ENCODE measurements at regions not wholly inside any gene's neighbourhood (a gene's known extent, or its start where the extent isn't known, plus 50 kb on each side); places are given as distances from the start of the nearest gene placed in this dataset.

- TF ChIP-seq CTCF (optimal IDR thresholded peaks at IDR 0.05 in 1 of 3, IDR thresholded peaks at IDR 0.05 in 1 of 3, conservative IDR thresholded peaks at IDR 0.05 in 1 of 3; ENCODE audit: extremely low read depth in 1 of 3, insufficient read depth in 2 of 3, low read length in 3 of 3) (no peak), EZH2 (IDR thresholded peaks at IDR 0.05; ENCODE audit: low read length) (no peak)
Measured at GRCh38 chr4:91812319-91812718, 491.4 kb upstream of the GRID2 start.
